ENCODE measurements at regions not wholly inside any gene's neighbourhood (a gene's known extent, or its start where the extent isn't known, plus 50 kb on each side); places are given as distances from the start of the nearest gene placed in this dataset.

GRCh38 chr4:116401293-116401692, 684.1 kb downstream of the TRAM1L1 start:
- no peak for DNase-seq (ENCODE audit: low read depth, low spot score)
- Mint-ChIP-seq H3K27ac (ENCODE audit: unreplicated experiment) (no peak overlapping the region), H3K27me3 (ENCODE audit: low read depth) (no peaks in the 10 kb centered on the region), H3K9me3 (no peaks in the 10 kb centered on the region), H3K4me1 (no peaks in the 10 kb centered on the region), H3K36me3 (ENCODE audit: low read depth) (no peaks in the 10 kb centered on the region), H3K4me3 (no peak overlapping the region)
- TF ChIP-seq CTCF (conservative IDR thresholded peaks at IDR 0.05), result no peak

DNA sequence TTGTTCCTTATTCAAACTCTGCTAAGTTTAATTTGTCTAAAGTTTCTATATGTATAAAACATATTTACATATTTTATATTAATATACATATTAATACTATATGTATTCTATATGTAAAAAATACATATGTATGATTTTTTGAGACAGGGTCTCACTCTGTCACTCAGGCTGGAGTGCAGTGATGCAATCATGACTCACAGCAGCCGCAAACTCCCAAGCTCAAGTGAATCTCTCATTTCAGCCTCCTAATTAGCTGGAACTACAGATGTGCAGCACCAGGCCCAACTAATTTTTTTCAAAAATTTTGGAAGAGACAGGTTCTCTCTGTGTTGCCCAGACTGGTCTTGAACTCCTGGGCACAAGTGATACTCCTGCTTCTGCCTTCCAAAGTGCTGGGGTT, 684.9 kb downstream of the TRAM1L1 start:
- H3K9me3 Mint-ChIP-seq, result no peaks in the 10 kb centered on the region

DNA sequence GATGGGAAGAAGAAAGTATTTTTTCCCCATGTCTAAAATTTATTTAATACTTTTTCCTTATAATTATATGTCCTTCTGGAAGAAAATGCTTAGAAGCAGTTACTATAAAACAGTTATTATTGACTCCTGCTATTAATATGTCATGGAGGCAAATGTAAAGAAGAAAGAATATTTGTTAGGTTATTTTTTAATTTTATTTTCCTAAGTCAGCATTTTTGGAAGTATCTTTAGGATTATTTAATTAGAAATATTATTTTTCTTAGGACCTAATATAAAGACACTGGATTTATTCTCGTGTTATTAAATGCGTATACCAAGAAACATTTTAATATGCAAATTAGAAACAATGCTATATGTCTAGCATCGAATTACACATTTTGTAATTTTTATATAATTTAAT, 687.7 kb downstream of the TRAM1L1 start:
- DNase-seq (ENCODE audit: low read depth, low spot score), result no peak
- Mint-ChIP-seq H3K27ac (ENCODE audit: unreplicated experiment) (no peak overlapping the region), H3K27me3 (ENCODE audit: low read depth) (no peaks in the 10 kb centered on the region), H3K4me1 (no peaks in the 10 kb centered on the region), H3K36me3 (ENCODE audit: low read depth) (no peaks in the 10 kb centered on the region), H3K4me3 (no peak overlapping the region), H3K9me3 (peaks cover 3% of the 10 kb centered on the region)
- TF ChIP-seq CTCF (conservative IDR thresholded peaks at IDR 0.05), result no peak

More for the DNA sequence above, 684.9 kb downstream of the TRAM1L1 start:
- H3K36me3 Mint-ChIP-seq (ENCODE audit: low read depth), result no peaks in the 10 kb centered on the region
- H3K4me1 Mint-ChIP-seq, result no peaks in the 10 kb centered on the region
- no peak overlapping the region for H3K4me3 Mint-ChIP-seq
- H3K27me3 Mint-ChIP-seq (ENCODE audit: low read depth), result no peaks in the 10 kb centered on the region
- TF ChIP-seq CTCF (conservative IDR thresholded peaks at IDR 0.05), result no peak
- DNase-seq (ENCODE audit: low read depth, low spot score), result no peak
- H3K27ac Mint-ChIP-seq (ENCODE audit: unreplicated experiment), result no peak overlapping the region

- no peaks in the 10 kb centered on the region for H3K27me3 Mint-ChIP-seq (ENCODE audit: low read depth)
- no peaks in the 10 kb centered on the region for H3K36me3 Mint-ChIP-seq (ENCODE audit: low read depth)
- no peak for TF ChIP-seq CTCF (conservative IDR thresholded peaks at IDR 0.05)
- DNase-seq (ENCODE audit: low read depth, low spot score), result no peak
- H3K4me3 Mint-ChIP-seq, result no peak overlapping the region
- no peak overlapping the region for H3K27ac Mint-ChIP-seq (ENCODE audit: unreplicated experiment)
- H3K9me3 Mint-ChIP-seq, result peaks cover 3% of the 10 kb centered on the region
- H3K4me1 Mint-ChIP-seq, result no peaks in the 10 kb centered on the region
These were observed 688.1 kb downstream of the TRAM1L1 start for GRCh38 chr4:116397291-116397690.

- TF ChIP-seq CTCF (conservative IDR thresholded peaks at IDR 0.05), result no peak
- Mint-ChIP-seq H3K4me3 (no peak overlapping the region), H3K4me1 (no peaks in the 10 kb centered on the region), H3K36me3 (ENCODE audit: low read depth) (no peaks in the 10 kb centered on the region), H3K27me3 (ENCODE audit: low read depth) (no peaks in the 10 kb centered on the region), H3K27ac (ENCODE audit: unreplicated experiment) (no peak overlapping the region), H3K9me3 (peaks cover 3% of the 10 kb centered on the region)
- DNase-seq (ENCODE audit: low read depth, low spot score), result no peak
These were observed 690.0 kb downstream of the TRAM1L1 start for GRCh38 chr4:116395408-116395807.

DNA sequence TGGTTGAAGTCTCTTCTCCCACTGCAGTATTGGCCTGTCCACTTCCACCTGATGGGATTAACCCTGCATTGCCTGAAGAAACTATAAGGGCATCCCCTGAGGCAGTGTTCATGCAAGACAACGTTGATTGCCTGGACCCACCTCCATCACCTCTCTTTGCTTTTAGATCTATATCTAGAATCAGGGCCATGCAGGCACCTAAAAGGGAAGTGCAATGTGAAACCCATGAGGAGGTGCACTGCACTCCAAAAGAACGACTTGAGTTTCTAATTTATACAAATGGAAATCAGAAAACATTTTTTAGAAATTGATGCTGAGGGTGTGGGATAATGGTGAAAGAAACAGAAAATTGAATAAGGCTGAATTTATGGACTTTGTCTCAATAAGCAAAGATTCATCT, 694.4 kb downstream of the TRAM1L1 start:
- peaks cover 3% of the 10 kb centered on the region for H3K9me3 Mint-ChIP-seq

More for the DNA sequence above, 694.4 kb downstream of the TRAM1L1 start:
- TF ChIP-seq CTCF (conservative IDR thresholded peaks at IDR 0.05), result no peak
- DNase-seq (ENCODE audit: low read depth, low spot score), result no peak
- H3K27ac Mint-ChIP-seq (ENCODE audit: unreplicated experiment), result no peak overlapping the region
- H3K4me1 Mint-ChIP-seq, result no peaks in the 10 kb centered on the region
- no peak overlapping the region for H3K4me3 Mint-ChIP-seq
- H3K27me3 Mint-ChIP-seq (ENCODE audit: low read depth), result no peaks in the 10 kb centered on the region
- H3K36me3 Mint-ChIP-seq (ENCODE audit: low read depth), result no peaks in the 10 kb centered on the region
